HAP-1 (cell line): ENCODE measurements at regions not wholly inside any gene's neighbourhood (a gene's known extent, or its start where the extent isn't known, plus 50 kb on each side); places are given as distances from the start of the nearest gene placed in this dataset.
A peak's percentile ranks its signal among the peaks of the same experiment; 100 is the strongest.

ENCODE experiments used
- DNase-seq, 2 experiments: peaks; one replicate each; pipeline ENCODE4 v3.0.0-alpha.2; 2016 to 2020; ENCODE audit warnings: low spot score in 2 of 2
- H3K27me3 ChIP-seq: fragments of 250-450 bp; sonication (Bioruptor Pico); 2 replicates; pipeline ENCODE4 v1.5.1; 2020; ENCODE audit warnings: low read depth, mild to moderate bottlenecking, moderate library complexity
- H3K36me3 ChIP-seq: fragments of 250-450 bp; sonication (Bioruptor Pico); replicated peaks from 2 replicates; pipeline ENCODE4 v1.5.1; 2020; ENCODE audit warnings: mild to moderate bottlenecking
- H3K4me1 ChIP-seq: fragments of 250-450 bp; sonication (Bioruptor Pico); 2 replicates; pipeline ENCODE4 v1.5.1; 2020; ENCODE audit warnings: mild to moderate bottlenecking
- H3K4me3 ChIP-seq: fragments of 250-450 bp; sonication (Bioruptor Pico); 2 replicates; pipeline ENCODE4 v1.5.1; 2020; ENCODE audit warnings: mild to moderate bottlenecking, moderate library complexity
- H3K9me3 ChIP-seq: fragments of 250-450 bp; sonication (Bioruptor Pico); 2 replicates; pipeline ENCODE4 v1.5.1; 2020; ENCODE audit warnings: mild to moderate bottlenecking, moderate library complexity
- in situ Hi-C: fragments of 300-500 bp; cut with MboI; formaldehyde crosslinking; loops from 3 replicates; pipeline ENCODE4 v1.14.3; 2020; ENCODE audit warnings: low sequenced_read_pairs, inconsistent platforms, mixed read lengths

- in situ Hi-C loops: no loop called here
- no peaks in the 10 kb centered on the region for H3K9me3 ChIP-seq
- H3K27me3 ChIP-seq: no peaks in the 10 kb centered on the region
Observed at GRCh38 chr6:159609652-159610178, 83.3 kb downstream of the SOD2 start.

GRCh38 chr6:159608961-159609651 lies 83.9 kb downstream of the SOD2 start:
- DNase-seq: peak; percentile 13 to 52
- Histone ChIP-seq H3K4me3 (no peak overlapping the region), H3K27me3 (no peaks in the 10 kb centered on the region), H3K4me1 (no peaks in the 10 kb centered on the region), H3K36me3 (no peaks in the 10 kb centered on the region), H3K9me3 (no peaks in the 10 kb centered on the region)
- in situ Hi-C loops: no loop called here

More at GRCh38 chr6:159609652-159610178, 83.3 kb downstream of the SOD2 start:
- no peak overlapping the region for H3K4me3 ChIP-seq
- H3K4me1 ChIP-seq: no peaks in the 10 kb centered on the region
- no peak for DNase-seq
- no peaks in the 10 kb centered on the region for H3K36me3 ChIP-seq

GRCh38 chr6:159606786-159607185 lies 86.3 kb downstream of the SOD2 start:
- H3K4me3 ChIP-seq: no peak overlapping the region
- no peaks in the 10 kb centered on the region for H3K36me3 ChIP-seq
- H3K9me3 ChIP-seq: no peaks in the 10 kb centered on the region
- H3K4me1 ChIP-seq: no peaks in the 10 kb centered on the region
- no peaks in the 10 kb centered on the region for H3K27me3 ChIP-seq
- no peak for DNase-seq
- in situ Hi-C loops: no loop called here

- in situ Hi-C loops: no loop called here
- no peak for DNase-seq
- Histone ChIP-seq H3K36me3 (no peaks in the 10 kb centered on the region), H3K4me1 (no peaks in the 10 kb centered on the region), H3K9me3 (no peaks in the 10 kb centered on the region), H3K27me3 (no peaks in the 10 kb centered on the region), H3K4me3 (no peak overlapping the region)
Observed at GRCh38 chr6:159604443-159604956, 88.5 kb downstream of the SOD2 start.

DNA sequence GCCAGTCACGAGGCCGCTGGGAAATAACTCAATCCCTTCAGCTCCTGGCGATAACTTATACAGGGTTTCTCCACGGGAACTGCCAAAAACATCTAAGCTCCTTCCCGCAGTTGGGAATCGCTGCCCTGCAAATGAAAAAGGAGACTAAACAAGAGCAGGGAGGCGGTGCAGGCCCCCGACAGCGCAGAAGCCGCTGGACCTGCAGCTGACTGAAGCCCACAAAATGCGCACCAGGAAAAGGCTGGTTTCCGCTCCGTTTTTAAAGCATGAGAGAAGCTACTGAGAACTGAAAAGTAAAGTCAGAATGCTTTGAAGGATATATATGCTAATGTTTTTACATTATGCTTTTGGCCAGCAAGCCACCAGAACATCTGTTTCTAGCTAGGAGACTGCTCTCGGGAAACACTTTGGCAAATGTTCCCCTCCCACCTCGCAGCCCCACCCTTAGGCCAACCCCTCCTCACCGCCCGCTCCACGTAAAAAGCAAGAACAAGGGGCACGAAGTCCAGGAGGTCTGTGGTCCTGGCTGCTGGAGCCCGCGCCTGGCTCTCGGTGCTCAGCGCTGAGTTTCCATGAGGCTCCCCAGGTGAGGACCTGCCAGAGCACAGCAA lies 90.5 kb downstream of the SOD2 start:
- Histone ChIP-seq H3K4me3 (no peak overlapping the region), H3K9me3 (no peaks in the 10 kb centered on the region), H3K27me3 (no peaks in the 10 kb centered on the region), H3K4me1 (no peaks in the 10 kb centered on the region), H3K36me3 (no peaks in the 10 kb centered on the region)
- DNase-seq: no peak
- in situ Hi-C loops: no loop called here

- no peak for DNase-seq
- Histone ChIP-seq H3K36me3 (no peaks in the 10 kb centered on the region), H3K9me3 (no peaks in the 10 kb centered on the region), H3K4me1 (no peaks in the 10 kb centered on the region), H3K27me3 (no peaks in the 10 kb centered on the region), H3K4me3 (no peak overlapping the region)
- in situ Hi-C loops: no loop called here
Observed at GRCh38 chr6:159601211-159601610, 91.8 kb downstream of the SOD2 start.

DNA sequence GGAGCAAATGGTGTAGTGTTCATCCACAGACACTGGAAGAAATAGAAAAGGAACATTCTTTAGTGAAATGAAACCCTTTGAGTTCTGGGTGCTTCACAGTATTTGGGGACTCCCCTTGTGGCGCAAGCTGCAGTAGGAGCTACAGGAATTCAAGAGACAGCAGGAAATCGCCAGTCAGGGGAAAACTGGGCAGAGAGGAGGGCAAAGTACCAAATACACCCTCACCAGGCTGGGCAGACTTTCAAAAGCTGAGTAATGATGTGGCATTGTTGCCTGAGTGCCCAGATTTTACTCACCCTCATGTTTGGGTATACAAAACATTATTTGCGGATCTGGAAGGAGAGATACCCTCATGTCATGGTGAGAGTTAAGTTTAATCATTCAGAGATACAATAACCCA lies 97.9 kb downstream of the SOD2 start:
- no peak for DNase-seq
- H3K9me3 ChIP-seq: no peaks in the 10 kb centered on the region
- H3K36me3 ChIP-seq: no peaks in the 10 kb centered on the region
- no peaks in the 10 kb centered on the region for H3K4me1 ChIP-seq
- H3K27me3 ChIP-seq: no peaks in the 10 kb centered on the region
- in situ Hi-C loops: no loop called here
- H3K4me3 ChIP-seq: no peak overlapping the region

DNA sequence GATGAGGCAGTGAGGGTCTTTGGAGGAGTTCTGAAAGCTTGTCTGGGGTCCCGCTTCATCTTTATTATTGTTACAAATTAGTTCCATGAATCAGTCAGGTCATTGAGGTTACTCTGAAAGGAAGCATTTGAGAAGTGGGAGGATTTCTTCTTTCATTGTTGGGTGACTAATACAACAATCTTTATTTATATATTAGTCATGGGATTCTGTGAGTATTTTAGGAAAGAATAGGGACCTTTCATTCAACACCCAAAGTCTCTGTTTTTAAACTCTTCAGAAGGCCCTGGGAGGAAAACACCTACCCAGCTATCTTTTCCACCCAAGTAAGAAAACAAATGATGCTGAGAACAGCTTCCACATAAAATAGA lies 98.3 kb downstream of the SOD2 start:
- no peaks in the 10 kb centered on the region for H3K4me1 ChIP-seq
- H3K36me3 ChIP-seq: no peaks in the 10 kb centered on the region
- in situ Hi-C loops: no loop called here
- H3K27me3 ChIP-seq: no peaks in the 10 kb centered on the region
- H3K9me3 ChIP-seq: no peaks in the 10 kb centered on the region
- no peak for DNase-seq
- H3K4me3 ChIP-seq: no peak overlapping the region

GRCh38 chr6:159594106-159594749 lies 98.8 kb downstream of the SOD2 start:
- DNase-seq: no peak
- Histone ChIP-seq H3K36me3 (no peaks in the 10 kb centered on the region), H3K4me3 (no peak overlapping the region), H3K9me3 (no peaks in the 10 kb centered on the region), H3K4me1 (no peaks in the 10 kb centered on the region), H3K27me3 (no peaks in the 10 kb centered on the region)
- in situ Hi-C loops: no loop called here

DNA sequence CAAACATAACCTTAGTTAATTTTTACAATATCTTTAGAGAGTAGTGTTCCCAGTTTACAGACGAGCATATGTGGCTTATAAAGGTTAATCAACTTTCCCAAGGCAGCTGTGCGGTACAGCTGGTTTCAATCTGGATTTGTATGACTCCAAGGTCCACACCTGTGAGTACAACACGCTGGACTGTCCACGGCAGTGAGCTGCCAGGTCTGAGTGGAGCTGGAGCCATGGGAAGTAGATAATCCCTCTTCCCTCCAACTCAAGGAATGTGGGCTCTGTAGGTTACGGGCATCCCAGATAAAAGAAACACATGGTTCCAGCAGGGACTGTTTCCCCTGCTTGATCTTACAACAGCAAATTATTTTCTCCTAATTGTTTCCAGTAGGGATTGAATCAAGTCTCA lies 102.2 kb downstream of the SOD2 start:
- in situ Hi-C loops: no loop called here
- Histone ChIP-seq H3K36me3 (no peaks in the 10 kb centered on the region), H3K27me3 (no peaks in the 10 kb centered on the region), H3K9me3 (no peaks in the 10 kb centered on the region), H3K4me1 (no peaks in the 10 kb centered on the region), H3K4me3 (no peak overlapping the region)
- no peak for DNase-seq

- Histone ChIP-seq H3K27me3 (no peaks in the 10 kb centered on the region; the same call in 1 of the 2 replicates), H3K36me3 (no peaks in the 10 kb centered on the region), H3K4me3 (no peak overlapping the region), H3K9me3 (no peaks in the 10 kb centered on the region), H3K4me1 (no peaks in the 10 kb centered on the region)
- DNase-seq: no peak
- in situ Hi-C loops: no loop called here
Observed at GRCh38 chr6:159586684-159587083, 106.4 kb downstream of the SOD2 start.

- no peaks in the 10 kb centered on the region for H3K4me1 ChIP-seq
- no peaks in the 10 kb centered on the region for H3K9me3 ChIP-seq
- no peaks in the 10 kb centered on the region for H3K36me3 ChIP-seq
- H3K27me3 ChIP-seq: no peaks in the 10 kb centered on the region; the same call in 1 of the 2 replicates
- no peak for DNase-seq
- in situ Hi-C loops: no loop called here
- H3K4me3 ChIP-seq: no peak overlapping the region
Observed at GRCh38 chr6:159582736-159583135, 110.3 kb downstream of the SOD2 start.

GRCh38 chr6:159578629-159579028 lies 114.4 kb downstream of the SOD2 start:
- no peaks in the 10 kb centered on the region for H3K4me1 ChIP-seq
- H3K36me3 ChIP-seq: no peaks in the 10 kb centered on the region
- in situ Hi-C loops: no loop called here
- H3K27me3 ChIP-seq: no peaks in the 10 kb centered on the region; the same call in 1 of the 2 replicates
- no peaks in the 10 kb centered on the region for H3K9me3 ChIP-seq
- no peak for DNase-seq
- H3K4me3 ChIP-seq: no peak overlapping the region

- in situ Hi-C loops: no loop called here
- Histone ChIP-seq H3K27me3 (no peaks in the 10 kb centered on the region), H3K36me3 (no peaks in the 10 kb centered on the region), H3K4me1 (no peaks in the 10 kb centered on the region), H3K4me3 (no peak overlapping the region), H3K9me3 (no peaks in the 10 kb centered on the region)
- DNase-seq: no peak
Observed at GRCh38 chr6:159577564-159577963, 115.5 kb downstream of the SOD2 start.
